ENCODE measurements at regions not wholly inside any gene's neighbourhood (a gene's known extent, or its start where the extent isn't known, plus 50 kb on each side); places are given as distances from the start of the nearest gene placed in this dataset.

GRCh38 chr12:60421741-60422140 is 825.9 kb downstream of the SLC16A7 start:
- TF ChIP-seq, protein P1, sequence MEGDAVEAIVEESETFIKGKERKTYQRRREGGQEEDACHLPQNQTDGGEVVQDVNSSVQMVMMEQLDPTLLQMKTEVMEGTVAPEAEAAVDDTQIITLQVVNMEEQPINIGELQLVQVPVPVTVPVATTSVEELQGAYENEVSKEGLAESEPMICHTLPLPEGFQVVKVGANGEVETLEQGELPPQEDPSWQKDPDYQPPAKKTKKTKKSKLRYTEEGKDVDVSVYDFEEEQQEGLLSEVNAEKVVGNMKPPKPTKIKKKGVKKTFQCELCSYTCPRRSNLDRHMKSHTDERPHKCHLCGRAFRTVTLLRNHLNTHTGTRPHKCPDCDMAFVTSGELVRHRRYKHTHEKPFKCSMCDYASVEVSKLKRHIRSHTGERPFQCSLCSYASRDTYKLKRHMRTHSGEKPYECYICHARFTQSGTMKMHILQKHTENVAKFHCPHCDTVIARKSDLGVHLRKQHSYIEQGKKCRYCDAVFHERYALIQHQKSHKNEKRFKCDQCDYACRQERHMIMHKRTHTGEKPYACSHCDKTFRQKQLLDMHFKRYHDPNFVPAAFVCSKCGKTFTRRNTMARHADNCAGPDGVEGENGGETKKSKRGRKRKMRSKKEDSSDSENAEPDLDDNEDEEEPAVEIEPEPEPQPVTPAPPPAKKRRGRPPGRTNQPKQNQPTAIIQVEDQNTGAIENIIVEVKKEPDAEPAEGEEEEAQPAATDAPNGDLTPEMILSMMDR (conservative IDR thresholded peaks at IDR 0.05), result no peak
- no peak overlapping the region for H3K27ac Mint-ChIP-seq
- no peaks in the 10 kb centered on the region for H3K36me3 Mint-ChIP-seq
- DNase-seq (ENCODE audit: extremely low spot score, unreplicated experiment), result no peak
- H3K27me3 Mint-ChIP-seq, result no peaks in the 10 kb centered on the region
- H3K9me3 Mint-ChIP-seq, result no peaks in the 10 kb centered on the region
- no peak overlapping the region for H3K4me3 Mint-ChIP-seq
- no peaks in the 10 kb centered on the region for H3K4me1 Mint-ChIP-seq (ENCODE audit: unreplicated experiment)

GRCh38 chr12:60437297-60437696 is 841.5 kb downstream of the SLC16A7 start:
- no peaks in the 10 kb centered on the region for H3K36me3 Mint-ChIP-seq
- H3K27me3 Mint-ChIP-seq, result no peaks in the 10 kb centered on the region
- H3K4me1 Mint-ChIP-seq (ENCODE audit: unreplicated experiment), result no peaks in the 10 kb centered on the region
- H3K9me3 Mint-ChIP-seq, result no peaks in the 10 kb centered on the region
- no peak overlapping the region for H3K27ac Mint-ChIP-seq
- TF ChIP-seq, protein P1 (conservative IDR thresholded peaks at IDR 0.05), result no peak
- H3K4me3 Mint-ChIP-seq, result no peak overlapping the region
- no peak for DNase-seq (ENCODE audit: extremely low spot score, unreplicated experiment)

GRCh38 chr12:60441577-60441976 is 845.7 kb downstream of the SLC16A7 start:
- TF ChIP-seq, protein P1 (conservative IDR thresholded peaks at IDR 0.05), result no peak
- DNase-seq (ENCODE audit: extremely low spot score, unreplicated experiment), result no peak
- Mint-ChIP-seq H3K4me1 (ENCODE audit: unreplicated experiment) (no peaks in the 10 kb centered on the region), H3K4me3 (no peak overlapping the region), H3K27ac (no peak overlapping the region), H3K27me3 (no peaks in the 10 kb centered on the region), H3K9me3 (no peaks in the 10 kb centered on the region), H3K36me3 (no peaks in the 10 kb centered on the region)

- Mint-ChIP-seq H3K27me3 (no peaks in the 10 kb centered on the region), H3K9me3 (peaks cover 4% of the 10 kb centered on the region), H3K36me3 (no peaks in the 10 kb centered on the region), H3K4me3 (no peak overlapping the region), H3K4me1 (ENCODE audit: unreplicated experiment) (no peaks in the 10 kb centered on the region), H3K27ac (no peak overlapping the region)
- TF ChIP-seq, protein P1 (conservative IDR thresholded peaks at IDR 0.05), result no peak
- DNase-seq (ENCODE audit: extremely low spot score, unreplicated experiment), result no peak
Observed at GRCh38 chr12:60451457-60451856, 855.6 kb downstream of the SLC16A7 start.

DNA sequence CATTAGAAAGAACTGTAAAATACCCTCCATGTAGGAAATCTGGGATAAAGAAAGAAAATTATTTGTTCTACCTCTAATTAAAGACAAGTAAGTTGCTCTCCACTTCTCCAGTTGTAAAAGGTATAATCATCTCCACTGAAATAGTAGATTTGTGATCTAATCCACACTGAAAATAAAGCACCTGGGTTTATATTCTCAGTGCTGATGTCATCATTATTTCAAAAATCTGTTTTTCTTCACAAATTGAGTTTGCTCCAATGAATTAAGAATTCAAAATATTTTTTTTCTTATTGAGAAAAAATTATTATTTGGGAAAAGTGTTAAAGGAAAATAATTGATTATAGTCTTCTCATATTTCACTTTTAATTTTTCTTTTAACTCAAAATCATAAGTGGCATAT is 869.2 kb downstream of the SLC16A7 start:
- no peaks in the 10 kb centered on the region for H3K27me3 Mint-ChIP-seq
- no peak overlapping the region for H3K27ac Mint-ChIP-seq
- H3K36me3 Mint-ChIP-seq, result no peaks in the 10 kb centered on the region
- no peak overlapping the region for H3K4me3 Mint-ChIP-seq
- no peaks in the 10 kb centered on the region for H3K4me1 Mint-ChIP-seq (ENCODE audit: unreplicated experiment)
- TF ChIP-seq, protein P1 (conservative IDR thresholded peaks at IDR 0.05), result no peak
- no peak for DNase-seq (ENCODE audit: extremely low spot score, unreplicated experiment)
- no peaks in the 10 kb centered on the region for H3K9me3 Mint-ChIP-seq

DNA sequence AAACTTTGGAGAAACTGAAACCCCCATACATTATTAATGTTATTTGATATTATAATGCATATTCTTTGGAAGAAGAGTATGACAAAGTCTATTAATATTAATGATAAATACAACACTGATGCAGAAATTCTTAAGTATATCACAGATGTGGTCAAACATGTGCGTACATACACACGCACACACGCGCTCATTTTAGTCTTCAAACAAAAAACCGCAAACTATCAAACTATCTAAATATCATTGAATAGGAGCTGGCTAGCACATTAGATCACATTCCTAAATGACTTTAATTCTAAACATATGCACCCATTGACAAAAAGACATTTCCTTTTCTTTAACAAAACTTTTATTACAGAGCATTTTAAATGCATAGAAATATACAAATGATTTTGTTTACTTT is 872.7 kb downstream of the SLC16A7 start:
- Mint-ChIP-seq H3K4me1 (ENCODE audit: unreplicated experiment) (no peaks in the 10 kb centered on the region), H3K36me3 (no peaks in the 10 kb centered on the region), H3K27ac (no peak overlapping the region), H3K4me3 (no peak overlapping the region), H3K27me3 (no peaks in the 10 kb centered on the region), H3K9me3 (no peaks in the 10 kb centered on the region)
- TF ChIP-seq, protein P1 (conservative IDR thresholded peaks at IDR 0.05), result no peak
- no peak for DNase-seq (ENCODE audit: extremely low spot score, unreplicated experiment)
